ENCODE measurements at regions not wholly inside any gene's neighbourhood (a gene's known extent, or its start where the extent isn't known, plus 50 kb on each side); places are given as distances from the start of the nearest gene placed in this dataset.

DNA sequence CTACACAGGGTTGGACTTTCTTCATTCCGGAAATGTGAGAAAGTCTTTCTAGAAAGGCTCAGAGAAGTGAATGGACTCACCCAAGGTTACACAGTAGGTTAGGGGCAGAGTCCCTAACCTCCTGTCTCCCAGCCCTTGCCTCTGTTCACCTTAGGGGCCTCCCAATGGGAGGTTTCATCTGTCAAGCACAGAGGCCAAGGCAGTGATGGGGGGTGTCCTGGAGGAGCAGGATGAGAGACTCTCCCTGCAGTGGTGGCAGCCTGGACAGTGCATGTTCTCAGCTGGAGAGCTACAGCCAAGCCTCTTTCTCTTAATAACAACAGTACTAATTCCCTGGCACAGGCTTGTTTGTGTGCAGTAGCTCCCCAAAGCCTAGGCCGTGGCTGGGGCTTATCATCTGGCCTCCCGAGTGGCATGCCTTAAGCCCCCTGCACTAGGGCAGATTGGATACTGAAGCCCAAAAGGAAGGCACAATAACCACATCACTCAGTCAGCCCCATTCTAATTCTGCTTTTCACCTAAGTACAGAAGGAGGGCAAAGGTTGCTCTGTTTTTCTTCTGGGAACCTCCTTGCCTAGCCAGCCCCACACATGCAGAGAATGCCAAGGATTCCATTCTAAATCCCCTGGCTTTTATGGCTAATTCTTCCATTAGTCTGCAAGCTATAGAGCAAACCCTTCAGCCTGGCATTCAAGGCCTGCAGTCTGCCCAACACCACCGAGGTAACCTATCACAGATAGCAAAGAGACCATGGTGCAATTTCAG is 50.2 kb upstream of the XPA start:
- intact Hi-C loops (cut with DNase I), result no loop called here
- no peak for DNase-seq

DNA sequence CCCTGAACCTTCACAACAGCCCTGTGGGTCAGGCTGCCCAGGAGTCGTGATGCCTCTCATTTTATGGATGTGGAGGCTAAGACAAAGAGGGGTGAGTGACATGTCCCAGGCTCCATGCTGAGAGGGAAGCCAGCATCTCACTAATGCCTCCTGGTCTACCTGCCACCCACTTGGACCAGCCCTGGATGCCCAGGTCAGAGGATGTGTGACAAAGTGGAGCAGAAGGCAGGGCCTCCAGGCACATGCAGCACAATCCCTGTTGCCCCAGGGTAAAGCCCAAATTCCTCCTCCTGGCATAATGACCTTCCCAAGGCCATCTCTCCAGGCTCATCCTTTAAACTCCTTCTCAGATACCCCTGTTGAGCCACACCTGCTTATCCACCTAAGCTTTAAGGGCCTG is 51.4 kb upstream of the XPA start:
- DNase-seq, result no peak
- intact Hi-C loops (cut with DNase I), result no loop called here

- intact Hi-C loops (cut with DNase I), result no loop called here
- DNase-seq, result no peak
These were observed 52.8 kb upstream of the XPA start for GRCh38 chr9:97749928-97750327.

DNA sequence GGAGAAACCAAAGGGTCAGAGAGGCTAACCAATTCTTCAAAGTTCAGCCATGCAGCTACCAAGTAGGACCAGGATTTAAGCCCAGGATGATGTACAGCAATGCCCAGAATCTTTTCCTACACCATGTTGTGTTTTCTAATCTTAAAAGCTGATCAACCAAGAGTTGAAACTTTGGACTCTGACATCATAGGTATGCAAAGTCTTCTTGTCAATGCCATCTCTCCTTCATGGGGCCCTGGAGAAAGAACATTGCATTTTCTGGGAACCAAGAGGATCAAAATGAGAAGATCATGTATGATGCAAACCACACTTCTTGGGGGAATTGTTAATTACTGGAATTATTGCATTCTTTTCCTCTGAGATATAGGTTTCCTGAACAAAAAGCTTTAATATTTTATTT is 54.4 kb upstream of the XPA start:
- no peak for DNase-seq
- intact Hi-C loops (cut with DNase I), result no loop called here

- DNase-seq, result no peak
- intact Hi-C loops (cut with DNase I), result no loop called here
These were observed 55.1 kb upstream of the XPA start for GRCh38 chr9:97752274-97752673.

DNA sequence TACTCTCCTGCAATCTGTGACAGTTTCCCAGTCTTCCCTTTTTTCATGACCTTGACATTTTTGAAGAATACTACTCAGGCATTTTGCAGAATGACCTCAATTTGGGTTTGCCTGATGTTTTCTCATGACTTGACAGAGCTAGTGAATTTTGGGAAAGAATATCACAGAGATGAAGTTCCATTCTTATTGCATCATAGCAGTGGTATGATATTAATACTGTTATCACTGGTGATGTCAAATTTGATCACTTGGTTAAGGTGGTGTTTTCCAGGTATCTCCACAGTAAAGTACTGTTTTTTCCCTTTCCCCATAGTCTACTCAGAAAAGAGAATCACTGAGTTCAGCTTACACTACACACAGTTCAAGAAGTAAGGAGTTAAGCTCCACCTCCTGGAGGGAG is 56.2 kb upstream of the XPA start:
- intact Hi-C loops (cut with DNase I), result no loop called here
- DNase-seq, result no peak

DNA sequence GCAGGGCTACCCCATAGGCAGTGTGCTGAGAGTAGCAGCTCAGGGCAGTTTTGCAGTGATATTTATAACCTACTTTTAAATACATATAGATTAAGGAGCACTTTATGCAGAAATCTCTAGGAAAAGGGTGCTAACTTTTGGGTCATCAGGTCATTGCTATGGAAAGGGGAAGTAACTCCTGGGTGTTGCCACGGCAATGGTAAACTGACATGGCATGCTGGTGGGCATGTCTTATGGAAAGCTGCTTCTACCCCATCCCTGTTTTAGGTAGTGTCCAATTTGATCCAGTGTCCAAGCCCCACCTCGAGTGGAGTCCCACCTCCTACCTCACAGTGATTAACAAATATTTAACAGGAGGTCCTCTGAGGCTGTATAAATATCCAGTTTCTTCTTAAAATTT is 56.8 kb upstream of the XPA start:
- intact Hi-C loops (cut with DNase I), result no loop called here

DNA sequence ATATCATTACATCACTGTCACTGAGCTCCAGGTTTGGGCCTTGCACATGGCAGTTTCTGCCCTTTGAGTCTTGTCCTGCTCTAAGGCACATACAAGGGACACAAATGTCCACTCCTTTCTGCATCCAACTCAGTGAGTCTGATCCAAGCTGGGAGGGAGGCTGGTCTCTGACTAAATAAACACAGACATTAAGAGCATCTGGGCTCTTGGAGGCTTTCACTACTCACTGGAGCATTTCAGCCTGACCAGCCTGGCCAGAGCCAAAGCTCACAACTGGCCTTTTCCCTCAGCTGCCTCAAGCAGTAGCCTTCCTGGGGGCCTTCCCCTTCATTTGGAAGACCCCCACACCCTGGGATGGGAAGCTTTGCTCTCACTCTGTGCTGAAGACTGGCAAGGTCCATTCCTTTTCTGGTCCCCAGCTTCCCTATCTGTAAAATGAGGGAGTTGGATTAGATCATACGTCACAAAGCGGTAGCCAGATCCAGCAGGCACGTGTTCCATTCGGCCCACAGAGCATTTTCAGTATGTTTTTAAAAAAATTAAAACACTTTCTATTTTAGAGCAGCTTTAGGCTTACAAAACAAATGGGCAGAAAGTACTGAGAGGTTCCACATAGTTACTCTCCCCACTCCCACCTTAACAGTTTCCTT is 58.6 kb upstream of the XPA start:
- intact Hi-C loops (cut with DNase I), result no loop called here
- no peak for DNase-seq

More for the DNA sequence above, 56.8 kb upstream of the XPA start:
- no peak for DNase-seq

GRCh38 chr9:97756991-97757390 is 59.9 kb upstream of the XPA start:
- intact Hi-C loops (cut with DNase I), result no loop called here

GRCh38 chr9:97758334-97758916 is 61.3 kb upstream of the XPA start:
- no peak for DNase-seq
- intact Hi-C loops (cut with DNase I), result no loop called here

More at GRCh38 chr9:97756991-97757390, 59.9 kb upstream of the XPA start:
- no peak for DNase-seq

DNA sequence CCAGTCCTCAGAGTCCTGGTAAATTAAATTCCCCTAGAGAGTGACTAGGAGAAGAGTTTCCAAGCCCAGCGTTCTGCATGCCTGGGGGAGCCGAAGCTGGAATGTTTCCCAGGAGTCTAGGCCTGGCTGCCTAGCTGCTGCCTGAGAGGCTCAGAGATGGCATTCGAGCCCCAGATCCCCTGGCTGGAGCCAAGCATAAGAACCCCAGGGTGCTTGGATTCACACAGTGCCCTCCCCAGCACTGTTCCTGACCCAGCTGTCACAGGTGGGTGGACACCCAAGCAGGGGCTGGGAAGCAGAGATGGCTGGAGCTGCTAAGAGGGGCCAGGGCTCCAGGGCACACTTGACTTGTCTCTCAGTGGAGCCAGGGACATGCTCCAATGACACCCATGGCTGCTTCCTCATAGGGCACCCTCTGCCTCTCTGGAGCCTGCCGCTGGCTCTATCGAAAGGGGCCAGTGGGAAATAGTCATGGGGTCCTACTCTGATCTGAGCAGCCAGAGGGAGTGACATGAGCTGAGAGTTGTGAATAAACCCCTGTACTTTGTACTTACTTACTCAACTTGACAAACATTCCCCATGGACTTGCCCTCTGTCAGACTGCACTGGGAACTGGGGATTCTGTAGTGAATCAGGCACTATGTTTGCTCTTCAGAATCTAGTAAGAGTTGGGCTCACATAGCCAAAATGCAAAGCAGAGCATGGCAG is 62.6 kb upstream of the XPA start:
- intact Hi-C loops (cut with DNase I), result no loop called here
- peak in 21 of 42 donors; percentile 9 to 56 (median 31) for DNase-seq

GRCh38 chr9:97761056-97761598 is 64.0 kb upstream of the XPA start:
- no peak for DNase-seq
- intact Hi-C loops (cut with DNase I), result no loop called here

DNA sequence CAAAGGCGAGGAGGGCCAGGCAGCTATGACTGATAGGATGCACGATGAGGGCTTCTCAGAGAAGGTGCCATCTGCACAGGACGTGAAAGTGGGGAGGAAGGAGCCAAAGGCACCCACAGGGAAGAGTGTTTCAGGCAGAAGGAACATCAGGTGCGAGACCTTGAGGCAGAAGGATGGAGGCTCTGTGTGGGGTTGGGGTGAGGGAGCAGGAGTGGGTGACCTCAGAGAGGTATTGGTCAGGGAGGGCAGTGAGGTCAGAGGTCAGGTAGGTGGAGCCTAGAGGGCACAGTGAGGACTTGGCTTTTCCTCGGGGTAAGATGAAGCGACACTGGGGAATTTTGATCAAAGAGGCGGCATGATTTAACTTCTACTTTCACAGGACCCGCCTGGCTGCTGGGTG is 64.7 kb upstream of the XPA start:
- intact Hi-C loops (cut with DNase I), result no loop called here
- DNase-seq, result no peak

DNA sequence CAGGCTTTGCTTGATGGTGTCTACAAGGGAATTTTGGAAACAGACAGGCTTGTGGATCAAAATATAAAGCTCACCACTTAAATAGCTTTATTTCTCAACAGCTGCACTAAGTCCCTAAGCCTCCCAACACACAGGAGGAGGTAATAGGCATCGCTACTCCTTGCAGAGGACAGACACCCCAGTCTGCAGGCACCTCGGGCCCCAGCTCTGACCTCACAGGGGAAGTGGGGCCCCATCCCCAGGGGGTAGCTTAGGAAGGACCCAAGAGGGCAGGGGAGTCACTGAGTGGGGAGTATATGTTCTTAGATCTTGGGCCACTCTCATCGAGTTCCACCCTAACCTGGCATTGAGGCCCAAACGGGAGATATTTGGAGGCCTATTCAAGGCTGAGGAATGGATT is 66.7 kb upstream of the XPA start:
- DNase-seq, result no peak
- intact Hi-C loops (cut with DNase I), result no loop called here

DNA sequence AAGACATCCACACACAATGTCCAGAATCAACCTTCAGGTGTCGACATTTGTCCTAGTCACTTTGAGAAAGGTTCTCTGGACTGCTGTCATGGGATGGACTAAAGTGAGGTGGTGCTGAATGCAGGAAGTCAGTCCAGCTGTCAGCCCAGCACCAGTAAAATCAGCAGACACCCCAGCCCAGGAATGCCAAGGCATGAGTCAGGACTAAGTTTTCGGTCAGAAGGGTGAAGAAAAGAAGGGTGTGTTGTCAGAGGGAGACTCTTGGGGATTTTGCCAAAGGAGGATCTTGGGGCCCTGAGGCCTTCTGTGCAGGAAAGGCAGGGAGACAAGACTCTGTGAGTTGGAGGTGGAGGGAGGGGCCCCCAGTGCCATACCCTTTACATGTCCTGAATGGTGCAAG is 69.0 kb upstream of the XPA start:
- no peak for DNase-seq
- intact Hi-C loops (cut with DNase I), result no loop called here

DNA sequence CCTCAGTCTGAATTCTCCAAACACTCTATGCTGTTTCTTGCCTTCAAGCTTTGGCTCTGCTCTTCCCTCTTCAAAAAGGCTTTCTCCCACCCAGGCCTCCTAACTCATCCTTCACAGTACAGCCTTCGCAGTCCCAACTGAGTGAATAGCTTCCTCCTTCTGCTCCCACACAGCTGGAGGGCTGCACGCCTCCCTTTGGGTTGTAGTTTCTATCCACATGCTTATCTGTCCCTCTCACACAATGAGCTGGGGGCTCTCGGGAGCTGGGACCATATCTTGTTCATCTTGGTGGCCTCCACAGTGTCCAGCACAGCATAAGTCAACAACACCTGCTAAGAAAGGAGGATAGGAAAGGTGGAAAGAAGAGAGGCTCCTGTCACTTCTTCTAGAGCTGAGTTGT is 69.5 kb upstream of the XPA start:
- intact Hi-C loops (cut with DNase I), result no loop called here
- DNase-seq, result no peak

DNA sequence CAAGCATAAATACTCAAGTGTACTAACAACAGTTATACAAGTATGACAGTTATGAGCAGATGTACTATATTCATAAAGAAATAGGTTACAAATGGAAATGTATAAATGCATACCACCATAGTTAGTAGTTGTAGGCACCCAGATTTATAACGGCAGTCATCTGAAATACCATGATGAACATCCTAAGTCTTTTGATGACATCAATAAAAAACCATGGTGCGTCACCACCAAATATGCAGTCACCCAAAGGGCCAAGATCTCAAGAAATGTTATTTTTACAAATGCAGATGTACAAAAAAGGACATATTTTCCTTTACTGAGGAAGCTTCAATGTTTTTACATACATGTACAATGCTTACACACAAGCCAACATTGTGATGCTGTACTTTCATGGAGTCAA is 70.8 kb upstream of the XPA start:
- DNase-seq, result no peak
- intact Hi-C loops (cut with DNase I), result no loop called here

GRCh38 chr9:97768746-97769145 is 71.6 kb upstream of the XPA start:
- no peak for DNase-seq

GRCh38 chr9:97769208-97769607 is 72.1 kb upstream of the XPA start:
- intact Hi-C loops (cut with DNase I), result no loop called here
- no peak for DNase-seq

More at GRCh38 chr9:97768746-97769145, 71.6 kb upstream of the XPA start:
- intact Hi-C loops (cut with DNase I), result no loop called here

Measured in head of caudate nucleus (tissue), 42 donors.